ENCODE measurements at regions not wholly inside any gene's neighbourhood (a gene's known extent, or its start where the extent isn't known, plus 50 kb on each side); places are given as distances from the start of the nearest gene placed in this dataset.

DNA sequence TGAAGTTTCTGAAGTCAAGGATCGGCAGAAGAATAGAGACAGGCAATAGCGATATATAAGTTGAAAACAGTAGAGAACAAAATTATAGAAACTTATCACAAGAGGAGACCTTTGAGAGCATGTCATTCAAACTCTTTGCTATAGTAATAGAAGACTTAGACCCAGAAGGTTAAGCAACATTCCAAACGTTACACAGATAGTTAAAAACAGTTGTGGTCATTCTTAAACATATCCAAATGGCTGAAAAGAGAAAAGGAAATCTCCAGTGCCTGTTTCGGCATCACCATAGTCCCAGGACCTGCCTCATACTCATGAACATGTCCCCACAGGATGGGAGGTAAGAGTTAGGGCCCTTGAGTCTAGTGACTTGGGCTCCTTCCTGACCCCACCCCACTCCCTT is 258.1 kb upstream of the NOCT start:
- H3K4me3 ChIP-seq (ENCODE audit: control insufficient read depth, low read depth, low read length), result no peak overlapping the region
- no peak for DNase-seq (ENCODE audit: low read depth)
- TF ChIP-seq, protein P1, sequence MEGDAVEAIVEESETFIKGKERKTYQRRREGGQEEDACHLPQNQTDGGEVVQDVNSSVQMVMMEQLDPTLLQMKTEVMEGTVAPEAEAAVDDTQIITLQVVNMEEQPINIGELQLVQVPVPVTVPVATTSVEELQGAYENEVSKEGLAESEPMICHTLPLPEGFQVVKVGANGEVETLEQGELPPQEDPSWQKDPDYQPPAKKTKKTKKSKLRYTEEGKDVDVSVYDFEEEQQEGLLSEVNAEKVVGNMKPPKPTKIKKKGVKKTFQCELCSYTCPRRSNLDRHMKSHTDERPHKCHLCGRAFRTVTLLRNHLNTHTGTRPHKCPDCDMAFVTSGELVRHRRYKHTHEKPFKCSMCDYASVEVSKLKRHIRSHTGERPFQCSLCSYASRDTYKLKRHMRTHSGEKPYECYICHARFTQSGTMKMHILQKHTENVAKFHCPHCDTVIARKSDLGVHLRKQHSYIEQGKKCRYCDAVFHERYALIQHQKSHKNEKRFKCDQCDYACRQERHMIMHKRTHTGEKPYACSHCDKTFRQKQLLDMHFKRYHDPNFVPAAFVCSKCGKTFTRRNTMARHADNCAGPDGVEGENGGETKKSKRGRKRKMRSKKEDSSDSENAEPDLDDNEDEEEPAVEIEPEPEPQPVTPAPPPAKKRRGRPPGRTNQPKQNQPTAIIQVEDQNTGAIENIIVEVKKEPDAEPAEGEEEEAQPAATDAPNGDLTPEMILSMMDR (IDR thresholded peaks at IDR 0.05; ENCODE audit: control insufficient read depth, insufficient read depth, low read depth, low read length, missing control alignments), result no peak

DNA sequence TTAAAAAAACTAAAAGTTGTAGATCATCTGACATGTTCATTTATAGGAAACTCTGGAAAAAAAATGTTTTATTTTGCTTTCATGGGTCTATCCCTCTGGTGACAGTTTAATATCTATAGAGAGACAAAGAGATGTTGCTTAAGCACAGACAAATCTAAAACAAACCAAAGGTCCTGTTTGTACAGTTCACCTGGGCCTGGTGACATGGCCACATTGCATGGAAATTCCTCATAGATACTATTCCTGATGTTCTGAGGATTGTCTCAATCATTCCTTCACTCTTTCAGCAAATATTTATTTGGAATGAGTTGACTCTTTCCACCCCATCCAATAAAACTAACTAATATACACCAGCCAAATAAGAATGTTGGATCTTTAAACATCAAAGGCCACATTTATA is 259.1 kb upstream of the NOCT start:
- DNase-seq (ENCODE audit: low read depth), result no peak
- H3K4me3 ChIP-seq (ENCODE audit: control insufficient read depth, low read depth, low read length), result no peak overlapping the region
- TF ChIP-seq, protein P1 (IDR thresholded peaks at IDR 0.05; ENCODE audit: control insufficient read depth, insufficient read depth, low read depth, low read length, missing control alignments), result no peak

DNA sequence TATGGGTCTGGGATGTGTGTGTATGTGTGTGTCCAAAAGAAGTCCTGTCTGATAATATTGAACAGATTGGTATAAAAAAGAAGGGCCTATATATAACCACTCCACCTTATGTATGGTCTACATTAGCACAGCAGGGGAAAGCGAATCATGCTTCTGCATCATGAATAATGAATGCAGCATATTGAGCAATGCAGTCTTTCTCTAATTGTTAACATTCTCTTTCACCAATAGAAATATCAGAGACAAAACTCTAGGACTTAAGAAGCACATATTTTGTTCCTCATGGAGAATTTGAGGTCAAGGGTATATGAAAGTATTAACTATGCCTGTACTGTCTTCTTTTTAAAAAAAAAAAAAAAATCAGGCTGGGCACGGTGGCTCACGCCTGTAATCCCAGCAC is 264.3 kb upstream of the NOCT start:
- TF ChIP-seq, protein P1 (IDR thresholded peaks at IDR 0.05; ENCODE audit: control insufficient read depth, insufficient read depth, low read depth, low read length, missing control alignments), result no peak
- H3K4me3 ChIP-seq (ENCODE audit: control insufficient read depth, low read depth, low read length), result no peak overlapping the region
- DNase-seq (ENCODE audit: low read depth), result no peak

DNA sequence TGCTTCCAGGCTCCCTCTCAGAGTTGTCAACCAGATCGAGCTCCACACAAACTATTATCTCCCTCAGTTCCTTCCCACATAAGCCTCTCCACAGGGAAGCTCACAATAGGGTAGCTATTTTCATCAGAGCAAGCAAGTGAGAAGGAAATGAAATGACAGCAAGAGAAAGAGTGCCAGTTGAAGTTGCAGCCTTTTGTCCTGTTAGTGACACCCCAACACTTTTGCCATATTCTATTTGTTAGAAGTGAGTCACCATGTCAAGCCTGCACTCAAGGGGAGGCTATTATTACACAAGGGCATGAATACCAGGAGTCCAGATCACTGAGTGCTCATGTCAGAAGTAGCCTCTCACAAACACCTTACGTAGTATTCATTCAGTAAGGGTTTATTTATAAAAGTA is 266.3 kb upstream of the NOCT start:
- TF ChIP-seq, protein P1 (IDR thresholded peaks at IDR 0.05; ENCODE audit: control insufficient read depth, insufficient read depth, low read depth, low read length, missing control alignments), result no peak
- DNase-seq (ENCODE audit: low read depth), result no peak
- no peak overlapping the region for H3K4me3 ChIP-seq (ENCODE audit: control insufficient read depth, low read depth, low read length)

DNA sequence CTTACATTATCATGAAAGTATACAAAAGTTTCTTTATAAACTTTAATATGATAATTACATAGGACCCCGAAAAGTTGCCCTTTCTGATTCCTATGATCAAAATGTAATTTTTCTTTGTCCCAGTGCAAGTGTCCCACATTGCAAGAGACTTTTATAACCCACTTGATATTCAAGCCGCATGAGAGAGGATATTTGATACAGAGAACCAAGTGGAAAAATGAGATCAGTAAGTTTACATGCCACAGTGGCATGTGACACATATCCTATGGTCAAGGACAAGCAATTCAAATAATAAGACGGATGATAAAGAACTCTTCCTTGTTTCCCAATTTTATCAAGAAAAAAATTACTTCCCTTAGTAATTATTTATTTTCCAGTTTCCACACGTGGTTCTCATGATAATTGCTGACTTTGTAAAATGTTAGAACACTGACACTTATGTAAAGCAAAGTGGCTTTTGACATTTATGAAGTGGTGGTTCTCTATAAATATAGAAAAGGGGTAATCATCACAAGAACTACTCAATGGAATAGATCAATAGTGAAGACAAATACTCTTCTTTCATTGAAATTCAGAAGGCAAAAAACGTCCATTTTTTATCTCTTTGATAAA is 273.7 kb upstream of the NOCT start:
- TF ChIP-seq, protein P1 (IDR thresholded peaks at IDR 0.05; ENCODE audit: control insufficient read depth, insufficient read depth, low read depth, low read length, missing control alignments), result no peak
- no peak for DNase-seq (ENCODE audit: low read depth)

DNA sequence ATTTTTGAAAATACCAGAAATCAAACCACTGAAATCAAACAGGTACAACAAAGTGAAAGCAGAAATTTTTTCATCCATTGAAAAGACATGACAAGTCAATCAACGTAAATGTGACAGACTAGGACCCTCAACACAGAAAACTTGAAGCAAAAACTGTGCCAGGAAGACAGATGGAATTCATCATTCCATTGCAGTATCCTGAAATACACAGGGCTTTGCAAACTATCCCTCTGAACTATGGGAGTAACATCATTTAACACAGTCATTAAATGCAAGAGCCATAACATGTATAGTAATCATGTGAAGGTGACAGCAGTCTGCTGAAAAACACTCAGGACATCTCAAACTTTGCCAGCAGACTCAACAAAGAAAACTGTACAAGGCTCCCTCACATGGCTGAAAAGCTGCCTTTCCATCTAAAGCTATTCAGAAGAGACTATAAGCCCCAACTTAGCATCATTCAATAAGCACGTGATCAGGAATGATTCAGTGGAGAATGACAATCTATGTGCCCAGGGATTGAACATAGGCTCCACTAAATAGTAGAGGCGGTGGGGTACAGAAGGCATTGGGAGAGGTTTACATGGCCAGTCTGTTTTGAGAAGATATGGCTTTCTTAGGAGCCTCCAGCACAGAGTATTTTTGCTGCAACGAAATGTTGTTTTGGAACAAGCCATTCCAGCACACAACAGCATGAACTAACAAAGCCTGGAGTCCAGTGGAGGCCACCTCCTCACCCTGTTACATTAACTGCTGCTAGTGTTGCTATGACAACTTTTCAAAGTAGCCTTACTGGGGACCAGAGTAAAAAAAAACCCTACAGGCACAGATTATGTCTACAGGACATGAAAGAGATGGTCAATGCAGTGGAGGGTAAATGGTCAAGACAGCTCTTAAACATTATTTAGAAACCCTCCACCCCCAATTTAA is 274.5 kb upstream of the NOCT start:
- no peak overlapping the region for H3K4me3 ChIP-seq (ENCODE audit: control insufficient read depth, low read depth, low read length)
- no peak for DNase-seq (ENCODE audit: low read depth)
- TF ChIP-seq, protein P1 (IDR thresholded peaks at IDR 0.05; ENCODE audit: control insufficient read depth, insufficient read depth, low read depth, low read length, missing control alignments), result no peak

More for the DNA sequence above, 273.7 kb upstream of the NOCT start:
- no peak overlapping the region for H3K4me3 ChIP-seq (ENCODE audit: control insufficient read depth, low read depth, low read length)

Data from AG09309 (cell line).